PFSK-1 (cell line): ENCODE measurements at regions not wholly inside any gene's neighbourhood (a gene's known extent, or its start where the extent isn't known, plus 50 kb on each side); places are given as distances from the start of the nearest gene placed in this dataset.

Experiments
- FOXP2 ChIP-seq: optimal IDR thresholded peaks from 2 replicates; pipeline ENCODE3; 2011; ENCODE audit warnings: borderline replicate concordance, control low read depth, inconsistent platforms; ENCODE audit not compliant: insufficient read depth; ENCODE audit errors: extremely low read length, extremely low read depth
- POLR2AphosphoS5 ChIP-seq: IDR thresholded peaks from 2 replicates; pipeline ENCODE4 v1.6.1; 2012; ENCODE audit warnings: low read depth, mild to moderate bottlenecking, control low read depth, low read length, moderate library complexity
- SIN3A ChIP-seq: IDR thresholded peaks from 2 replicates; pipeline ENCODE4 v1.6.1; 2012; ENCODE audit warnings: mild to moderate bottlenecking, low read length, moderate library complexity, borderline replicate concordance; ENCODE audit not compliant: insufficient read depth
- TAF1 ChIP-seq: IDR thresholded peaks from 2 replicates; pipeline ENCODE4 v1.6.1; 2012; ENCODE audit warnings: low read length, control low read depth, borderline replicate concordance; ENCODE audit not compliant: insufficient read depth
- TF ChIP-seq, protein P1 (sequence below), 2 experiments: IDR thresholded peaks; 2 replicates each; pipeline versions ENCODE4 v1.6.1 to v1.8.0; 2011 to 2012; ENCODE audit warnings: low read depth in 2 of 2, low read length in 2 of 2, control low read depth in 1 of 2, inconsistent platforms in 1 of 2, mild to moderate bottlenecking in 1 of 2, moderate library complexity in 1 of 2; ENCODE audit not compliant: insufficient read depth in 1 of 2

DNA sequence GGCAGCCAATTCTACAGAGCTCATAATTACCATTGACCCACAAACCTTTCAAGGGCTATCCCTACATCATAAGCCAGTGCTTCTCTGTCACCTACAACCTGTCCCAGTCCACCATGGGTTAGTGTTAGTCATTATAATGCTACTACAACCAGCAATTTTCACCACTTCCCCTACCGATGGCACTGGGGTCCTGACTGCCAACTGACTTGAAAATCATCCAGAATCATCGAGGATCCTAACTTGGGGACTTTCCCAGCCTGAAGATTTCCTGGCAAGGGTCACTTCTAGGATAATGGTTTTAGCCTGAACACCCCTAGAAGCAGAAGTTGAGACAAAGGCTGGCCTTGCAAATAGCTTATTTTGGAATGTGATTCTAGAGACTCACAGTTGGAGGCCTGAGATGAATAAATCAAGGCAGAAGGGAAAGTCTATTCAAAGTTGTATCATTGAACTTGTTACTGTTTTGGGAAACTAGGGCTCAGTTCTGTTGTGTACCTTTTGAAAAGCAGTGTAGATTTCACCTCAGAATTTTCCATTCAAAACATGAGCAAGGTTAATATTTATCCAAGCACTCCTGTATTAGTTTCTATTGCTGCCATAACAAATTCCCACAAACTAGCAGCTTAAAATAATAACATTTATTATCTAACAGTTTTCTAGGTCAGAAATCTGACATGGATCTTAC is 633.0 kb downstream of the LRRC70 start:
- TF ChIP-seq, protein P1, sequence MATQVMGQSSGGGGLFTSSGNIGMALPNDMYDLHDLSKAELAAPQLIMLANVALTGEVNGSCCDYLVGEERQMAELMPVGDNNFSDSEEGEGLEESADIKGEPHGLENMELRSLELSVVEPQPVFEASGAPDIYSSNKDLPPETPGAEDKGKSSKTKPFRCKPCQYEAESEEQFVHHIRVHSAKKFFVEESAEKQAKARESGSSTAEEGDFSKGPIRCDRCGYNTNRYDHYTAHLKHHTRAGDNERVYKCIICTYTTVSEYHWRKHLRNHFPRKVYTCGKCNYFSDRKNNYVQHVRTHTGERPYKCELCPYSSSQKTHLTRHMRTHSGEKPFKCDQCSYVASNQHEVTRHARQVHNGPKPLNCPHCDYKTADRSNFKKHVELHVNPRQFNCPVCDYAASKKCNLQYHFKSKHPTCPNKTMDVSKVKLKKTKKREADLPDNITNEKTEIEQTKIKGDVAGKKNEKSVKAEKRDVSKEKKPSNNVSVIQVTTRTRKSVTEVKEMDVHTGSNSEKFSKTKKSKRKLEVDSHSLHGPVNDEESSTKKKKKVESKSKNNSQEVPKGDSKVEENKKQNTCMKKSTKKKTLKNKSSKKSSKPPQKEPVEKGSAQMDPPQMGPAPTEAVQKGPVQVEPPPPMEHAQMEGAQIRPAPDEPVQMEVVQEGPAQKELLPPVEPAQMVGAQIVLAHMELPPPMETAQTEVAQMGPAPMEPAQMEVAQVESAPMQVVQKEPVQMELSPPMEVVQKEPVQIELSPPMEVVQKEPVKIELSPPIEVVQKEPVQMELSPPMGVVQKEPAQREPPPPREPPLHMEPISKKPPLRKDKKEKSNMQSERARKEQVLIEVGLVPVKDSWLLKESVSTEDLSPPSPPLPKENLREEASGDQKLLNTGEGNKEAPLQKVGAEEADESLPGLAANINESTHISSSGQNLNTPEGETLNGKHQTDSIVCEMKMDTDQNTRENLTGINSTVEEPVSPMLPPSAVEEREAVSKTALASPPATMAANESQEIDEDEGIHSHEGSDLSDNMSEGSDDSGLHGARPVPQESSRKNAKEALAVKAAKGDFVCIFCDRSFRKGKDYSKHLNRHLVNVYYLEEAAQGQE (IDR thresholded peaks at IDR 0.05; ENCODE audit: insufficient read depth in 1 of 2, low read depth in 2 of 2, low read length in 2 of 2) = no peak
- no peak for TF ChIP-seq SIN3A
- no peak for TF ChIP-seq FOXP2
- no peak for TF ChIP-seq TAF1
- no peak for TF ChIP-seq POLR2AphosphoS5
